KMS-11 (cell line): ENCODE measurements at regions not wholly inside any gene's neighbourhood (a gene's known extent, or its start where the extent isn't known, plus 50 kb on each side); places are given as distances from the start of the nearest gene placed in this dataset.

Experiments
- H2AFZ ChIP-seq: fragments of 200-600 bp; sonication (generic); 2 replicates; pipeline ENCODE4 v1.6.1; 2016; ENCODE audit warnings: antibody characterized with exemption, mixed run types, low read depth
- H3K27ac ChIP-seq: fragments of 200-600 bp; sonication (generic); 2 replicates; pipeline ENCODE4 v1.6.1; 2016; ENCODE audit warnings: mild to moderate bottlenecking, mixed run types
- H3K27me3 ChIP-seq: fragments of 200-600 bp; sonication (generic); 2 replicates; pipeline ENCODE4 v1.6.1; 2017; ENCODE audit warnings: mild to moderate bottlenecking, low read depth, mixed run types, moderate library complexity; ENCODE audit not compliant: insufficient read depth
- H3K36me3 ChIP-seq: fragments of 200-600 bp; sonication (generic); 2 replicates; pipeline ENCODE4 v1.6.1; 2017; ENCODE audit warnings: mild to moderate bottlenecking, mixed run types; ENCODE audit not compliant: insufficient read depth
- H3K4me1 ChIP-seq: fragments of 200-600 bp; sonication (generic); 2 replicates; pipeline ENCODE4 v1.6.1; 2016; ENCODE audit warnings: mild to moderate bottlenecking, low read depth, mixed run types; ENCODE audit not compliant: poor library complexity, severe bottlenecking
- H3K4me2 ChIP-seq: fragments of 200-600 bp; sonication (generic); 2 replicates; pipeline ENCODE4 v1.7.0; 2016; ENCODE audit warnings: mild to moderate bottlenecking, mixed run types
- H3K4me3 ChIP-seq: fragments of 200-600 bp; sonication (generic); IDR thresholded peaks from 2 replicates; pipeline ENCODE4 v1.6.1; 2017; ENCODE audit warnings: low read depth, low read length, mixed read lengths; ENCODE audit not compliant: insufficient read depth
- H3K79me2 ChIP-seq: fragments of 200-600 bp; sonication (generic); 2 replicates; pipeline ENCODE4 v1.6.1; 2016; ENCODE audit warnings: low read depth, mixed run types; ENCODE audit not compliant: insufficient read depth
- H3K9ac ChIP-seq: fragments of 200-600 bp; sonication (generic); 2 replicates; pipeline ENCODE4 v1.6.1; 2016; ENCODE audit warnings: mild to moderate bottlenecking, mixed run types
- H4K20me1 ChIP-seq: fragments of 200-600 bp; sonication (generic); 2 replicates; pipeline ENCODE4 v1.6.1; 2016; ENCODE audit warnings: mild to moderate bottlenecking, mixed run types; ENCODE audit not compliant: insufficient read depth
- TF ChIP-seq, protein P1 (sequence below): fragments of 200-600 bp; sonication (generic); conservative IDR thresholded peaks from 2 replicates; pipeline ENCODE4 v1.6.1; 2017; ENCODE audit warnings: low read depth, mild to moderate bottlenecking, antibody characterized with exemption, low read length, moderate library complexity, mixed read lengths

DNA sequence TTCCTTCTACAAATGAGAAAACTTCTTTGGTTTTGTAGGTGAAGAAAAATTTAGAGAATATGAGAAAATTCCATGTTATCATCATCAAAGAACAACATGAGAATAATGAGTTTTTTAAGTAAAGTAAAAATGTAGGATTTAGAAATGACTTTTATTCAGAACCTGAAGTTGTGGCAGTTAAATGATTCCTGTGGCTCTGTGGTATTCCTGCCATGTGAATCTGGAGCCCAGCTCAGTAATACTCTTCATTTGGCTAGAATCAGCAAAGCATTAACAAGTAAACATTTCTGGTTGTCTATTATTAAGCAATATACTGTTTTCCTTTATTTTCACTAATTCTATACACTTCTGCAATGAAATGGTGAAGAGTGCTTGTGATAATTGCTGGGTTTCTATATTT, 95.6 kb upstream of the E2F7 start:
- H3K27me3 ChIP-seq, result no peaks in the 10 kb centered on the region
- TF ChIP-seq, protein P1, sequence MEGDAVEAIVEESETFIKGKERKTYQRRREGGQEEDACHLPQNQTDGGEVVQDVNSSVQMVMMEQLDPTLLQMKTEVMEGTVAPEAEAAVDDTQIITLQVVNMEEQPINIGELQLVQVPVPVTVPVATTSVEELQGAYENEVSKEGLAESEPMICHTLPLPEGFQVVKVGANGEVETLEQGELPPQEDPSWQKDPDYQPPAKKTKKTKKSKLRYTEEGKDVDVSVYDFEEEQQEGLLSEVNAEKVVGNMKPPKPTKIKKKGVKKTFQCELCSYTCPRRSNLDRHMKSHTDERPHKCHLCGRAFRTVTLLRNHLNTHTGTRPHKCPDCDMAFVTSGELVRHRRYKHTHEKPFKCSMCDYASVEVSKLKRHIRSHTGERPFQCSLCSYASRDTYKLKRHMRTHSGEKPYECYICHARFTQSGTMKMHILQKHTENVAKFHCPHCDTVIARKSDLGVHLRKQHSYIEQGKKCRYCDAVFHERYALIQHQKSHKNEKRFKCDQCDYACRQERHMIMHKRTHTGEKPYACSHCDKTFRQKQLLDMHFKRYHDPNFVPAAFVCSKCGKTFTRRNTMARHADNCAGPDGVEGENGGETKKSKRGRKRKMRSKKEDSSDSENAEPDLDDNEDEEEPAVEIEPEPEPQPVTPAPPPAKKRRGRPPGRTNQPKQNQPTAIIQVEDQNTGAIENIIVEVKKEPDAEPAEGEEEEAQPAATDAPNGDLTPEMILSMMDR, result no peak
- no peak overlapping the region for H3K4me2 ChIP-seq
- no peak overlapping the region for H3K9ac ChIP-seq
- H3K4me1 ChIP-seq, result no peaks in the 10 kb centered on the region
- no peaks in the 10 kb centered on the region for H4K20me1 ChIP-seq
- no peak overlapping the region for H3K4me3 ChIP-seq
- no peaks in the 10 kb centered on the region for H3K79me2 ChIP-seq
- no peak overlapping the region for H3K27ac ChIP-seq
- H3K36me3 ChIP-seq, result no peaks in the 10 kb centered on the region
- no peak overlapping the region for H2AFZ ChIP-seq

DNA sequence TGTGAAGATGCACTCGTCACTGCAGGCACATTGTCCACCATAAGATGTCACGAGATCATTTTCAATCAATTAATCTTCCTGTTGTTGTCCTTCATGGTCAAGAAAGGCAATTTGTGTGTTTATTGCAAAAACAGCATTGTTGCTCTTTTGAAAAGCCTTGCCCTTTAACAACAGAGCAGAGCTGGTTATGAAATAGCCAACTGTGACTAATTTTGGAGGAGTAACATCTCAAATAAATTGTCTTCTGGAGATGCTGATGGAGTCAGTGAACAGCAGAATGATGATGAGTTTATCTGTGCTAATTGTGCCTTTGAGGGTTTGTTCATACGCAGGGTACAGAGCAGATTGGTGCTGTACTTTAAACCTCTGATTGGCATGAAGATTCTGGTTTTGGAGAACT, 88.3 kb upstream of the E2F7 start:
- no peaks in the 10 kb centered on the region for H3K27me3 ChIP-seq
- H3K36me3 ChIP-seq, result no peaks in the 10 kb centered on the region
- TF ChIP-seq, protein P1, result no peak
- no peaks in the 10 kb centered on the region for H3K4me1 ChIP-seq
- H3K4me3 ChIP-seq, result no peak overlapping the region
- no peaks in the 10 kb centered on the region for H4K20me1 ChIP-seq
- H3K27ac ChIP-seq, result no peak overlapping the region
- no peak overlapping the region for H3K4me2 ChIP-seq
- H3K9ac ChIP-seq, result no peak overlapping the region
- no peaks in the 10 kb centered on the region for H3K79me2 ChIP-seq
- no peak overlapping the region for H2AFZ ChIP-seq

DNA sequence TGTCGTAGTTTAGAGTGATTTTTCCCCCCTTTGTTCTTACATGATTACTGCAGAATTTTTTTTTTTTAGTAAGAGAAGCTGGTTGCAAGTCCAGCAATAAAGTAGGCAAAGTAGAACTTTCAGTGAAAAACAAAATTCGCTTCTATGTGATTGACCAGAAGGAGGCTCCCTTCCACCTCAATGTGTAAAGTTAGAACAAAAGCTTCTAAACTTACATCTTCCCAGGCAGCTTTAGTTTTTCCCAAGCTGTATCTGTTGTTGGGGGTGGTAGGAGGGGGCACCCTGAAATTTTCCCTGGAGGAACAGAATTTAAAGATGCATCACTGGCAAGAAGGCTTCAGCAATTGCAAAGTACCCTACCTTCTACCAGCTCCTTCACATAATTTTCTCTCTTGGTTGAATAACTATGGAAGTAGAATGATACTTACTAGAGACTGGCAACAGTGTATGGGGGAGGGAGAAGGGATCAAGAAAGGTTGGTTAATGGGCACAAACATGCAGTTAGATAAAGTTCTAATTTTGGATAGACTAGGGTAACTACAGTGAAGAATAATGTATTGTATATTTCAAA, 87.3 kb upstream of the E2F7 start:
- H3K36me3 ChIP-seq, result no peaks in the 10 kb centered on the region
- TF ChIP-seq, protein P1, result peak; percentile 35
- no peak overlapping the region for H3K9ac ChIP-seq
- no peaks in the 10 kb centered on the region for H3K27me3 ChIP-seq
- no peak overlapping the region for H3K4me3 ChIP-seq
- H3K27ac ChIP-seq, result no peak overlapping the region
- H2AFZ ChIP-seq, result no peak overlapping the region
- H3K79me2 ChIP-seq, result no peaks in the 10 kb centered on the region
- no peaks in the 10 kb centered on the region for H3K4me1 ChIP-seq
- no peaks in the 10 kb centered on the region for H4K20me1 ChIP-seq
- no peak overlapping the region for H3K4me2 ChIP-seq

DNA sequence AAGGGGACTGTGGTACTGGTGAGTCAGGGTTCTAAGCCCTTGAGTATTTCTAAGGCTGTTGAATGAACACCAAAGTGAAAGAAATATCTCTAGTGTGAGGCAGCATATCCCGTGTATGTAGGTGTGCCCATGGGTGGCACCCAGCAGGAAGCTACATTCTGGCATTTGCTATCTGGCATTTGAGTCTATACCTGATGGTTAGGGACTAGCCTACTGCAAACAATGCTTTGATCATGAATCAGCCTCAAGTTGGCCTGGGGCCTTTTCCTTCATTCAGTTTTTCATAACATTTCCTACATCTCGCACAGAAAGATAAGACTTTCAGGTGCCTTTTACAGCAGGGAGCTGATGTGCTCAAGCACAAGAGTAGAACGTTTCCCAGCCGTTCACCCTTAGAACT, 85.7 kb upstream of the E2F7 start:
- H2AFZ ChIP-seq, result no peak overlapping the region
- H3K36me3 ChIP-seq, result no peaks in the 10 kb centered on the region
- TF ChIP-seq, protein P1, result no peak
- H3K27me3 ChIP-seq, result no peaks in the 10 kb centered on the region
- no peaks in the 10 kb centered on the region for H4K20me1 ChIP-seq
- no peak overlapping the region for H3K4me2 ChIP-seq
- H3K4me3 ChIP-seq, result no peak overlapping the region
- no peak overlapping the region for H3K9ac ChIP-seq
- H3K79me2 ChIP-seq, result no peaks in the 10 kb centered on the region
- no peaks in the 10 kb centered on the region for H3K4me1 ChIP-seq
- H3K27ac ChIP-seq, result no peak overlapping the region

DNA sequence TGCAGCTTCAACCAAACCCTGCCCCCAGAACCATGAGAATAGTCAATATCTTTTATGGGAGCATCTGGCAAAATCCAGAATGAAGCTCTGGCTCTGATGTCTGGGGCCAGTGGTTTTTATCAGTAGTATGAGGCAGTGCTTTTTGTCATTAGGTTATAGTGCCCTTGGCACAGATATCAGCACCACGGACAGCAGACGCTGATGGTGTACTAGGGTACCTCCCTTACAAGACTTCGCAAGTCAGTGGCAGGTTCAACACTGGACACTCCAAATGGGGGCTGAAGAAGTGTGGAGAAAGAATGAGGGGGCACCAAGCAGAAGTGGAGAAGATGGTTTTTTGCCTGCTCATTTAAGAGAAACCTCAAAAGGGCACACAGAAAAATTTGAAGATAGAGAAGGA, 68.2 kb upstream of the E2F7 start:
- Histone ChIP-seq H3K27ac (no peak overlapping the region), H3K9ac (no peak overlapping the region), H3K36me3 (no peaks in the 10 kb centered on the region), H3K4me2 (no peak overlapping the region), H3K4me3 (no peak overlapping the region), H2AFZ (no peak overlapping the region), H3K27me3 (no peaks in the 10 kb centered on the region), H4K20me1 (no peaks in the 10 kb centered on the region), H3K79me2 (no peaks in the 10 kb centered on the region), H3K4me1 (no peaks in the 10 kb centered on the region)
- TF ChIP-seq, protein P1, result no peak
